ENCODE measurements at regions not wholly inside any gene's neighbourhood (a gene's known extent, or its start where the extent isn't known, plus 50 kb on each side); places are given as distances from the start of the nearest gene placed in this dataset.

- Mint-ChIP-seq H3K4me1 (peaks cover 3 to 6% of the 10 kb centered on the region in 2 experiments), H3K27ac (no peak overlapping the region), H3K4me3 (no peak overlapping the region), H3K27me3 (ENCODE audit: low read depth) (no peaks in the 10 kb centered on the region; the same call in 1 of the 2 replicates), H3K36me3 (ENCODE audit: insufficient read depth in 1 of 3, low read depth in 3 of 3) (no peaks in the 10 kb centered on the region), H3K9me3 (no peaks in the 10 kb centered on the region)
- Histone ChIP-seq H3K14ac (ENCODE audit: insufficient read depth, low read length) (no peak overlapping the region), H4K8ac (replicated peaks; ENCODE audit: insufficient read length, low read depth, low read length) (no peak overlapping the region), H3K4me1 (ENCODE audit: insufficient read depth, low read length) (no peaks in the 10 kb centered on the region), H2BK5ac (ENCODE audit: insufficient read length, low read length) (no peak overlapping the region), H3K9ac (ENCODE audit: extremely low read depth, insufficient read length, low read length) (no peak overlapping the region), H3K79me1 (ENCODE audit: insufficient read depth, low read depth, low read length, poor library complexity, severe bottlenecking) (no peaks in the 10 kb centered on the region), H3K4ac (ENCODE audit: low read depth, low read length) (no peak overlapping the region), H2BK20ac (ENCODE audit: low read depth, low read length, poor library complexity, severe bottlenecking) (no peak overlapping the region), H2BK120ac (ENCODE audit: low read depth, low read length, poor library complexity, severe bottlenecking) (no peak overlapping the region), H3K4me2 (ENCODE audit: insufficient read depth, insufficient read length, low read length) (no peak overlapping the region), H4K91ac (ENCODE audit: insufficient read length, low read depth, low read length) (no peak overlapping the region), H2BK12ac (ENCODE audit: insufficient read length, low read depth, low read length) (no peak overlapping the region), H2AFZ (ENCODE audit: low read length) (no peak overlapping the region), H3K79me2 (ENCODE audit: insufficient read depth, low read length) (no peaks in the 10 kb centered on the region), H2BK15ac (ENCODE audit: low read depth, low read length) (no peak overlapping the region), H3T11ph (ENCODE audit: low read length) (no peak overlapping the region), H3K27ac (ENCODE audit: insufficient read length, low read depth, low read length) (no peak overlapping the region), H4K20me1 (ENCODE audit: control insufficient read depth, insufficient read depth, insufficient read length) (no peaks in the 10 kb centered on the region), H3K27me3 (ENCODE audit: insufficient read depth, low read length) (no peaks in the 10 kb centered on the region), H3K9me3 (ENCODE audit: control insufficient read depth, low read depth, low read length) (no peaks in the 10 kb centered on the region), H2AK5ac (ENCODE audit: insufficient read length, low read length) (no peak overlapping the region), H3K23me2 (ENCODE audit: insufficient read length, low read depth, low read length, poor library complexity, severe bottlenecking) (no peaks in the 10 kb centered on the region), H3K56ac (ENCODE audit: insufficient read length, low read depth, low read length) (no peak overlapping the region), H4K5ac (ENCODE audit: insufficient read length, low read depth, low read length) (no peak overlapping the region), H3K18ac (ENCODE audit: insufficient read length, low read depth, low read length) (no peak overlapping the region), H3K23ac (ENCODE audit: insufficient read length, low read depth, low read length) (no peak overlapping the region)
- no peak for DNase-seq
- no CpG with 5 or more reads among the region's 3 CpGs for WGBS (ENCODE audit: extremely low coverage, insufficient read length, low lambda C conversion rate)
- TF ChIP-seq, protein P1, sequence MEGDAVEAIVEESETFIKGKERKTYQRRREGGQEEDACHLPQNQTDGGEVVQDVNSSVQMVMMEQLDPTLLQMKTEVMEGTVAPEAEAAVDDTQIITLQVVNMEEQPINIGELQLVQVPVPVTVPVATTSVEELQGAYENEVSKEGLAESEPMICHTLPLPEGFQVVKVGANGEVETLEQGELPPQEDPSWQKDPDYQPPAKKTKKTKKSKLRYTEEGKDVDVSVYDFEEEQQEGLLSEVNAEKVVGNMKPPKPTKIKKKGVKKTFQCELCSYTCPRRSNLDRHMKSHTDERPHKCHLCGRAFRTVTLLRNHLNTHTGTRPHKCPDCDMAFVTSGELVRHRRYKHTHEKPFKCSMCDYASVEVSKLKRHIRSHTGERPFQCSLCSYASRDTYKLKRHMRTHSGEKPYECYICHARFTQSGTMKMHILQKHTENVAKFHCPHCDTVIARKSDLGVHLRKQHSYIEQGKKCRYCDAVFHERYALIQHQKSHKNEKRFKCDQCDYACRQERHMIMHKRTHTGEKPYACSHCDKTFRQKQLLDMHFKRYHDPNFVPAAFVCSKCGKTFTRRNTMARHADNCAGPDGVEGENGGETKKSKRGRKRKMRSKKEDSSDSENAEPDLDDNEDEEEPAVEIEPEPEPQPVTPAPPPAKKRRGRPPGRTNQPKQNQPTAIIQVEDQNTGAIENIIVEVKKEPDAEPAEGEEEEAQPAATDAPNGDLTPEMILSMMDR (conservative IDR thresholded peaks at IDR 0.05), result no peak
Observed at GRCh38 chr15:29446480-29446879, 176.9 kb upstream of the NSMCE3 start.

All from H9 (cell line).